Stimulated activated CD4-positive, alpha-beta T cell treated with anti-CD3 and anti-CD28 coated beads, Interleukin-1b, Interleukin-23, amount 100 ng/mL, for 24 hours (primary cell): ENCODE measurements at regions not wholly inside any gene's neighbourhood (a gene's known extent, or its start where the extent isn't known, plus 50 kb on each side); places are given as distances from the start of the nearest gene placed in this dataset.

ENCODE experiments used
- DNase-seq, 4 experiments: peaks; one replicate each; pipeline ENCODE4 v3.0.0-alpha.2; 2020; ENCODE audit warnings: low read depth in 4 of 4, low spot score in 1 of 4

DNA sequence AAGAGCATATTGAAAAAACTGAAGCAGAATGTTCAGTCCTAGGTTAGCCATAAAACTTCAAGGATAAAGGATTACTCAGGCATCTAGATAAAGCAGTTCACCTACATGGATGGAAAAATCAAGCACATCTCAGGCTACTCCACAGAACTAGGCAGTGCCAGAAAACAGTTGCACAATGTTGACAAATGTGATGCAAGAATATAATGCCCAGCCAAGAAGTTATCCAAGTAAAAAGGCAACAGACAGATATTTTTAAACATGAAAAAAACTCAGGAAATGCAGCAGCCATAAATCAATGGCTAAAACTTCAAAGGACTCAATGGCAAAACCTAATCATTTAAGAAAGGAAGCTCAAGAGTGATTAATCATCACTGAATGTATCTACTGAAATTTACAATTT is 456.0 kb upstream of the FAM241A start:
- DNase-seq, result no peak

DNA sequence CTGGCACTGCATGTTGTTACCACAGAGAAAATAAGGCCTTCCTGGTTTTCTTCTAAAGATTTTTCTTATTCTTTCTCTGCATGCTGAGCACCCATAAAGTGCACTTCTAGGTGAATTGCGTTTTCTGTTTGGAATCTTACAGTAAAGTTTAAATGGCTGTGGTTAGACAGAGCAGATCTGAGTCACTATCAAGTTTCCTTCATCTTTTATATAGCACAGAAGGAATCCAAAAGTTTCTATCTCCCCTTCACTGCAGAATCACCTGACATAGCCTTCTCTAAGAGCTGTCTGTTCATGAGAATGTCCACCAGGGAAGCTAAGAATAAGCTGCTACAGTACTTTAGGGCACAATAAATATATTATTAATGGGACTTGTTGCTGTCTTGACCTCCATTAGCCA is 455.5 kb upstream of the FAM241A start:
- DNase-seq, result no peak

DNA sequence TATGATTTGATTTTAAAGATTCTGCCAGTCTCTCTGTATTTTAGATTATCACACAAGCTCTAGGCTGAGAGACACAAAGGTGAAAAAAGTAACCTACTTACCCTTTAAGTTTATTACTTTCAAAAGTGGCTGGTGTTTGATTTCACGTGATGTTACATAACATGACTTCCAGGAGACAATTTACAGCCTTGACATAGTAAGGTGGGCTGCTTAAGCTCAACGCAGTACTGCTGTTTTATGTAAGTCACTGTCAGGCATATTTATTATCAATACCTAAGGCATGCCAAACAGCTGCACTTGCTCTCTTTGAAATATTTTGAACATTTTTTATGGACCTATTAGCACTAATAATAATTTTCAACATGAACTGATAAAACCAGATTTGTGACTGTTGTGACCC is 451.5 kb upstream of the FAM241A start:
- no peak for DNase-seq

DNA sequence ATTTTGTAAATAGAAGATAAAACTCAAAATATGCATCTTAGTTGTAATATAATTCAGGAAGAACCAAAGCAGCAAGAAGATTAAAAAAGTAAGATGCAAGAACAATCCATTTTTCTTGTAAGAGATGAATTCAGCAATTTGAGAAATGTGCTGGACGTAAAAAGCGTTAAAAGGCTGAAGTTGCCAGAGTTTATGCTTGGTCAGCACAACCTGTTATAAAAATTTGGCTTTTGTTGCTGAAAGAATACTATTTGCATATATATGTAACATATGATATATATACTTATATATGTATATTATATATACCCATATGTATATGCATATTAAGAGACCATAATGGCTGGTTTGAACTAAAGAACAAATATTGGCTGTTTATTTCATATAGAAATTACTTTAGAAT is 449.6 kb upstream of the FAM241A start:
- DNase-seq, result no peak

DNA sequence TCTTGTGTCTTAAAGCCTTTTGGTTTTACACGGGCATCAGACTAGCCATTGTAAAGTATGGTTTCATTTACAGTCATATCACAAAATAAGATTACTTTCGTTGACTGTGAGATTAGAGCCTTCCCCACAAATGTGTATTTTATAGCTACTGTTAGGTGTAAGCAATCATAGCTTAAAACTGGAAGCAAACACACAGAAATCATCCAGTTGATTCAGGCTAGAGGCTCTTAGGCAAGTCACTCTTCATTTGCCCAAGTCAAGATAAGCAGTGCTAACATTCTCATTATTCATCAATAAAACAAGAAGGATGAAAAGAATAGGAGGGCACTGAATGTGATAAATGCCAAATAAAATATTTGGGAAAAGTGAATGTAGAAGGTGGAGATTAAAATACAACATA is 448.7 kb upstream of the FAM241A start:
- no peak for DNase-seq

DNA sequence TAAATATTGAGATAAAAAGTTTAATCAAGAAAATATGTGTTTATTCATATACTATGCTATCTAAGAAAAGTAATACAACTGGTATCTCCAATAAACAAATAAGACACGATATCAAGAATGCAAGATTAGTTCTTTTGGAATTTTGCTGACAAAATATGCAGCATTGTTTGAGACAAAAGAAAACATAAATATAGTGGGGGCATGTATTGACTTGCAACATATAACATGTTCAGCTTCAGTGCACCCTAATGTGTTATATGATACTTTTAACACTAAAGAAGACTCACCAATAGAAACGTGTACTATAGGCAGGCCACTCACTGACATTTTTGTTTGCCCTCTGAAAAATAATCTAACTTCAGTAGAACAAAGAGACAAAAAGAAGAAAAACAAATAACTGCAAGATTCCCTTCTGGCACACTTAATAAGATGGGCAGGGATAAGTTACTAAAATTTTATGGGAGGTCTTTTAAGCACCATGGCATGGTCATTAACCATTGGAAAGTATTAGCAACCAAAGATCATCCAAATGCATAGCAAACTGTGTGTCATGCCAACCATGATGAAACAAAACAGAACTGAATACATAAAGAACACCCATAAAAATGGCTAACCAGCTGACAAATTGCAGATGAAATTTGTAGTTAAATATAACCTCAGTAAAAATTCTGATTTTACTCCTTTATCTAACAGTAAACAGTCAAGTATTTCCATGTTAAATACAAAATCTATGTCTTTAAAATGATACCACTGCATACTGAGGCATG is 447.9 kb upstream of the FAM241A start:
- DNase-seq, result no peak

DNA sequence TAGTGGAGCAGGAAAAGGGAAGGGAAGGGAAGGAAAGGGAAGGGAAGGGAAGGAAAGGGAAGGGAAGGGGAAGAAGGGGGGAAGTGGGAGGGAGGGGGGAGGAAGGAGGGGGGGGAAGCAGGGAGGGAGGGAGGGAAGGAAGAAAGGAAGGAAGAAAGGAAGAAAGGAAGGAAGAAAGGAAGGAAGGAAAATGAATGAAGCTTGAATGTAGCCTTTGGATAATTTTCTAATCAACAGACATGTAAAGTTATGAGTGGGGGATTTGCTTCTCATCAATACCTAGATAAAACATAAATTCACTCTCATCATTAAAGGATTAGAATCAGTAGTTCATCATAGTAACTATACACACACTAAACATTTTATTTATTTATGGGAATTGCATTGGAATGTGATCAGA is 446.9 kb upstream of the FAM241A start:
- no peak for DNase-seq

DNA sequence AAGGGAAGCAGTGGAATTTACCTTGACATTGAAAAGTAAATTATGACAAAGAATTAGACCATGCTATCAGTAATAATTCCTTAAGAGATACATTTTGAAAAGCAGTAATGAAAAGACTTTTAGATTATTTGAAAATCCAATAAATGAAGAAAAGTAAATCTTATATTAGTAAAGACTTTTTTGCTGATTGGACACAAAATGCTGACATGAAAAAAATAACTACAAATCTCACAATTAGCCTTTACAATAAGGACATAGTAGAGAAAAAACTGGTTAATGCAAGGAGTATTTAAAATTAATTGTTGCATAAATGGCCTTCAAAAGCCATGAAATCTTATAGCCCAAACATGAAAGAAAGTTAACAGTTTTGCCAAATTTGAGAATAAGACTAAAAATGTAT is 446.1 kb upstream of the FAM241A start:
- no peak for DNase-seq

DNA sequence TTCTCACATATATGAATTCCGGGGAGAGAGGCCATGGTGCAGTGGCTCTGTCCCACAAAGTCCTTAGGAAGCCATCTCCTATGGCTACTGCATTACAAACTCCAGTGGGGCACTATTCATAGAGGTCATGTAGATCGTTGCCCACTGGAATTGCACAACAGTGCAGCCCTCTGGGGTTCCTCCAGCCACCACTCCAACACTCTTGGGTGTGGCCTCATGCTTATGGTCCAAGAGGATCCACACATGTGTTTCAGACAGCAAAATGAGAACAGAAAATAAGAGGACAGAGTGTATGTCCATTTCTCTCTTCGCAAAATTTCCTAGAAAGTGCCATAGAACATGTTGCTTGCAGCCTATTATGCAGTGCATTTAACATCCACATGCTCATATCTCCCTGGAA is 444.2 kb upstream of the FAM241A start:
- DNase-seq, result no peak

DNA sequence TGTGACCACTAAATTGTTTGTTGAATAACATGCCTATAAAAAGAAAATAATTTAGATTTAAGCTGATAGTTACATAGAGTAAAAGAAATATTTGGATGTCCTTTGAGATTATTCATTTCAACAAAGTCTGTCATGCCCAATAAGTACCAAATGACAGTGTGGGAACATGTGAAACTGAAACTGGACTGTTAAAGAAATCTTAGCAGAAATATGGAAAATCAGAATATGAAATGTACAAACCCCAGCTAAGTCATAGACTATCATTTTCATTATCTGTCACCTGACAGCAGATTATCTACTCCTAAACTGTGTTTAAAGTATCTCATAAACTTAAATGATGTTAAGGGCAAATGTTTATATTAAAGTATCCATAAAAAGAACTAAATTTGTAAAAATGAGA is 437.8 kb upstream of the FAM241A start:
- DNase-seq, result no peak

DNA sequence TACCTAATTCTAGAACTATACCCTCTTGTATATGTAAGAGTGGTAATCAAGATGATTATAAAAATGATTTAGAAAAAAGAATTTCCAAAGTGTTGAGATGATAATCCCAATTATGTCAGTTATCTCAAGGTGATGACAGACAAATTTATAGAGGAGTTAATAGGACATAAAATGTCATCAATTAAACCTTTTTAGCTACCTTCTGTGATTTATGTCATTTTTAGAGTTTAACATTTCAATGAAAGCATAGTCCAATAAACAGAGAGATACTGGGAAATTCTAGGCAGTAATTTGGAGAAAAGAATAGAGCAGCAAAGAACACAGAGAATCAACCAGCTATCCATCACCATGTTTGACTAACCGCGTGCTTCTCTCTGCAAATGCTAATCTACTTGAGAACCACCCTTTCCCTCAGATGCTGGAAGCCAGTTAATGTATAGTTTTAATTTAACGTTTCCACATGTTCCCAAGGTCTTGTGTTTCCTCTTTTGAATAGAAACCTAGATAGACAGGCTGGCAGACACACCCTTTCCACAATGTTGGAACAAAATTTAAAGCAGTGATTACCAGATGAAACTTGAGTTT is 433.1 kb upstream of the FAM241A start:
- DNase-seq, result no peak

DNA sequence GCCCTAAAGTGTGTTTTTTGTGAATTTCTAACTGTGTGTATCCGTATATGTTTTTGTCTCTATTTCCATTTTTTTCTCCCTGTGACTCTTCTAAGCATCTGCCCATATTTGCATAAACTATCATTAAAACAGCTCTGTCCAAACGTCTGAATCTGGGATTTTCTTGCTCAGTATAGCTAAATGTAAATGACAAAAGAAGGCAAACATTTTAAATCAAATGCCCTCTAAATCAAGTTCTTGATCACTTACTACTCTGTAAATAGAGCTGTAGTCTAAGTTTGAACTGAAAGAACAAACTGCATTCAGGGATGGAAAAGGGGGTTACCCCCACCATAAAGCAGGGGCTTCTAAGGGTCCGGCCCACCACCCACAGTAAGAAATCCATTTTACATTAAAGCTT is 432.0 kb upstream of the FAM241A start:
- DNase-seq, result no peak

DNA sequence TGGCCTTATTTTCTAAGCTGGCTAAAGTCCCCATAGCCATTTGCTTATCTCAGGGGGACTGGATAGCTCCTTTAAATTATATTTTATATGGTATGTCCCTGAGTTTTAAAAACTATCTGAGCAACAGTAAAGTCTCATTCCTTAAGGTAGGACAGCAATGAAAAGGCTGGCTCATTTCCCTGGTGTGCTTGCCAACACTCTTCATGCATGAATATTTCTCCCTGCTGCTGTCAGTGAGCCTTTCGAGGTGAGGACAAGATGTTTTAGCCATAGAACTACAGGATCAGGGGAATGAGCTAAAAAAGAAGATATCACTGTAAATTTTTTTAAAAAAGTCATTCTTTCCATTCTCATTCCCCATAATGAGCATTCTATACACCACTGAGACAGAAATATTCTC is 427.3 kb upstream of the FAM241A start:
- no peak for DNase-seq

DNA sequence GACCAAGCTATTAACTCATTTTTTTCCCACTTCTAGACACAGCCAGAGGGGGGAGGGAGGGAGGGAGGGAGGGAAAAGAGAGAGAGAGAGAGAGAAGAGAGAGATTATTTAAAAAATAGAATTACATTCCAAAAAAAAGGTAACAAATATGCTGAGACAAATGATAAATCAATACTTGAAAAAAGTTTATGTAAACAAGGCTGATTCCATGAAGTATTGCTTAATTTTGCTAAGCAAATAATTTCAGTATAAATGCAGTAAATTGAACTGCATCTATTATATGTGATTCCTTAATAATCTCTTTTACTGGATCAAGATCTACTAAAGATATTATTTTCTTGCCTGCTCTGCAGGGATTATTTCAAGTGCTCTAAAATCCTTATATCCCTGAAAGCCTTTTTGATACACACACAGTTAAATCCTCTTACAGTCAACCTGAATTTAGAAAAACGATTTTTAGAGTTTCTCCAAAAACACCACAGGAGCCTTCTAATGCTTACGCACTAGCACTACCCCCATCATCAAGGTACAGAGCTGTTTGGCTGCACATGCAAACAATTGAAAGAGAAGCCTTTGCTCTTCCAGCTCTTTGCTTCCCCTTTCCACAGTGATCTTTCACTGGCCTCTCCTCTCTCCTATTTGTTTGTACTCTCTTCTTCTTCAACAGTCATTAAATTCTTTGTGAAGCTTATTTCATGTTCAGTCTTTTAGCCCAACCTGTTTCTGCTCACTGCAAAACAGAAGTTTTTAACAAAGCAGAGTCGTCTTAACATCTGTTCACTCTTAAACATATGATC is 426.3 kb upstream of the FAM241A start:
- no peak for DNase-seq

DNA sequence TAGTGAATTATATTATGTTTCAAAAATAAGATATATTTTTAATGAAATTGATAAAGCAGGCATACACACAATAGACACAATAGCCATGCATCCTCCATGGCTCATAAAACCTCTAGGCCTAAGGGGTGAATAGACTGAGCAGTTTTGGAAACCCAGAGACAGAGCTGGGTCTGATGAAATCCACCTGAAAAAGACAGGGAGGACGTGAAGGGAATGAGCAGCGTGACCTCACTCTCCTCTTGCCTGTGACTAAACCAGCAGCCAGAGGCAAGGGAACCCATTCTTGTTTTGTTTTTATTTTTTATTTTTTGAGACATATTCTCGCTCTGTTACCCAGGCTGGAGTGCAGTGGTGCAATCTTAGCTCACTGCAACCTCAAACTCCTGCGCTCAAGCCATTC is 424.4 kb upstream of the FAM241A start:
- no peak for DNase-seq

DNA sequence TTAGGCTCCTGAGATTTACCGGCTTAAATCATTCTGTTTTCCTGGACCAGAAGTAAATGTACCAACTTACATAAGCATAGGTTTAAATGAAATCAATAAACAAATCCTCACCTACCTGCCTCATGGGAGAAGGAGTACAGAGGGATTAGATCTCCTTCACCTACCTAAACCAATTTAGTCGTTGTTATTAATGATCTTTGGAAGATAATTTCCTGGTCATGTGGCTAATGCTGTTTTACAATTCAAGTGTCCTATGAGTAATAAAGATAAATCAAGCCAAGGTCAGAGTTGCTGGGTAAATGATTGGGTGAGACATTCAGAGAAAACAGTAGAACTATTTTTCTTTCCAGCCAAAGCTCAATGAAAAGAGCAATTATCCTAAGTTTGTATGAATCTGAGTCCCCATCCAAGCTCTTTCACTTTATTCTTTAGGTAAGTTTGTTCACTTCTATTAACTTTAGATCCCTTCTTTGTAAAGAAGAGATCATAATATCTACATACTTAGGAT is 423.0 kb upstream of the FAM241A start:
- no peak for DNase-seq

DNA sequence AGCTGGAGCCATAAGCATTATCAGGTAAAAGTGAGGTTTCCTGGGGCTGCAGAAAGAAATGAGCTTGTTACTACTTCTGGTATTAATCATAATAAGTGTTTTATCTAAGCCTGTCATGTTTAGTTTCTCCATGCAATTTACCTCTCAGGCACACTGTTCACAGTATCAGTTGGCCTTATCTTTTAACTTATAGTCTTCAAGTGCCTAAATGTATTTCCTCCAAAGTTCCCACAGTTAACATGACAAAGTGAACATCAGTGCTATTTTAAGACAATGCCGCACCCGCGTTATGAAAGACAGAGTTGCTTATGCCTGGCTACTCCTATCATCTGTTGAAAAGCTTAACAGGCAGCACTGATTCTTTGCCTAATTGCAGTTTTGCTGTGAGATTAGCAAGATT is 408.7 kb upstream of the FAM241A start:
- DNase-seq, result no peak

DNA sequence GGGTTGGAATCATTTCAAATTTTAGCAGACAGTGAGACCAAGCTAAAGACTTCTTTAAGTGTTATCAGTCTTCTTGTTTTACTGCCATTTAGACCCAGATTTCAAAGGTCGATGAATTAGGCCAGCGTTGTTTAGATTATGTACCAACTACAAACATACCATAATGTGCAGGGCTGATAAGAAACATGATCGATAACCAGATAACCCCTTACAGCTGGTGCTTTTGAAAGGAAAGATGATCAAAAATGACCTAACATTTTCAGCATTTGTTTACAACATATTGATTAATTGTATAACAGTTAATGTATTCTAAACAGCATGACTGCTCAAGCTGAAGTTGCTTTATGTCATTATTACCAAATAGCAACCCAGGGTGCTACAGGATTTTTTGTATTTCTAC is 400.4 kb upstream of the FAM241A start:
- no peak for DNase-seq

DNA sequence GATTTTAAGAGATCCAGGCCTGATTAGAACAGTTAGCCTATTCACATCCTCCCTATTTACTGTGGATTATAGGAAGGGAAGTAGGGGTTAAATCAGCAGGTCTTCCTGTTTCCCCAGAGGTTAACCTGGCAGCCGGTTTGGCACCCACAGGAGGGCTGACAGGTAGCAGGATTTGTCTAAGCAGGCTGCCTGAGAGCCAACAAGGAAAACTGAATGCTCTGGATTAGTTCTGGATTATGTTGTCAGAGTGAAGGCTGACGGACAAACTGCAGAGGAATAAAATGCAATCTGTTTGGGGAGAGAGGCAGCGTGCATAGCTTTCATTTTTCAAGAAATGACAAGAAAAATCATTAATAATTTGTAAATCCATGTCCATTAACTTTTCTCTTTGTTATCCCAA is 397.1 kb upstream of the FAM241A start:
- DNase-seq, result no peak

DNA sequence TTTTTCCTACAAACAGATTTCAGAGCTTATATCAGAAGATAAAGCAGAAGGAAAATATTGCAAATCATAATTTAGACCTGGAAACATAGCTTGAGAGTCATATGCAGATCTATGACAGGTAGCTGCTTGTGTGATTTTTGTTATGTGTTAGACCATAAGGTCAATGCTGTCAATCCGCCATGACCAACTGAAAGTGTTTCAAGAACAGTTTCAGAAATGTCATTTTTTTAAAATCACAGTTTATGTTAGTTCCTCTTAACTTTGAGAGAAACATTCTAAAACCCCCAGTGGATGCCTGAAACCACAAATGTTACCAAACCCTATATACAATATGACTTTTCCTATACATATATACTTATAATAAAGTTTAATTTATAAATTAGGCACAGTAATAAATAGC is 391.3 kb upstream of the FAM241A start:
- no peak for DNase-seq

DNA sequence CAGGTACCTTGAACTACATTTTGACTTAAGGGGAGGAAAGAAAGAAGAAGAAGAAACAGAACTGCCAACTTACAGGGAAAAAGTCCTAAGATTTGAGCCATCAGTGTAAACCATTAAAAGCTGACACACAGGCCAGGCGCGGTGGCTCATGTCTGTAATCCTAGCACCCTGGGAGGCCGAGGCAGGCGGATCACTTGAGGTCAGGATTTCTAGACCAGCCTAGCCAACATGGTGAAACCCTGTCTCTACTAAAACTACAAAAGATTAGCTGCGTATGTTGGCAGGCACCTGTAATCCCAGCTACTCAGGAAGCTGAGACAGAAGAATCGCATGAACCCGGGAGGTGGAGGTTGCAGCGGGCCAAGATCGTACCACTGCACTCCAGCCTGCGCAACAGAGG is 389.7 kb upstream of the FAM241A start:
- DNase-seq, result no peak

DNA sequence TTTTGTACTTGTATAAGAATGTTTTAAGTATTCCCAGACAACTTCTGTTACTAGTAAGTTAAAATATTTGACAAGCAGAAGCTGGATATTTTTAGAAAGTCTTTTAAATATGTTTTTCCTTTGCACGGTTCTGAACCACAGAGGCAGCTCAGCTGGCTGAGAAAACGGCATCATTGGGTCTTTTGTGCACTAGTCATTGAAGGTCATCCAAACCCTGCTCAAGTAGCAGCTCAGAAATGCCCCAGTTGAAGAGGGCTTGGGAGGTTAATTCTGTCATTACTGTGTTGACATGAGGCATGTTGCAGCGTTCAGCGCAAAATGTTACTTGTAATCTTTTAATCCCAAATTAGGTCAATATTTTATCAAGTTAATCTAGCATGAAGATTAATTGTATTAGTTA is 383.7 kb upstream of the FAM241A start:
- no peak for DNase-seq
